ENCODE measurements at regions not wholly inside any gene's neighbourhood (a gene's known extent, or its start where the extent isn't known, plus 50 kb on each side); places are given as distances from the start of the nearest gene placed in this dataset.

DNA sequence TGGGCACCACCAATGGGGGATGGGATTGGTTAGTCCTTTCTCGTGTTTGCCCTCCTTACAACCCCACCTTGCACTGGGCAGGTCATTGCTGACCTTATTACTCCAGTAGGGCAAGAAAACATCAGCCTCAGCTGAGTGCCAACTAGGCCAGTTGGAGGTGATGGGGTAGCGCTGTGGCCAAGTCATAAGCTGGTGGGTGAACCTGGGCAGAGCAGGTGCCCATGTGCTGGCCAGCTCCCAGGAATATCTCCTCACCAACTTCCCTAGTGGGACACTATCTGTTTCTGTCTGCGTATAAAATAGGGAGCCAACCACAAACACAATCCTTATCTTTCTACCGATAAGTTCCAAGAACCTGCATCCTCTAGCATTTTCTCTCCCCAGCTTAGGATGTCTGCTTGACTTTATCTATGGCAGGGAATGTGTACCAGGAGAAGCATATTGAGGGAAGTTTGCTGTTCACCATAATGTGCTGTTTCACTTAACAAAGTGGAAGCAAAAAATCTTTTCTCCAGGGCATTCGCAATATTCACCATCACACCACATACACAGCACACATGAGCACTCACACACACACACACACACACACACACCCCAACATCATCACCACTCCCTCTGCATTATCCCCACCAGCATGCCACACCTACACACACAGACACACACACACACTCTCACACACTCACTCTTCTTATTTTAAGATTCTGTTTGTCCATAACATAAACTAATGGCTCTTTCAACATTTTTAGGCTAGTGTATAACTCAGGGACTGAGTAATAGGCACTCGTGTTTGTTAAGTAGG, 390.0 kb downstream of the ENC1 start:
- 0 out of 2 replicates have a peak, but pooled peaks cover 6% of the 10 kb centered on the region for H3K9me2 ChIP-seq (ENCODE audit: insufficient read depth)

More for the DNA sequence above, 390.0 kb downstream of the ENC1 start:
- no peak overlapping the region for H3K4me3 Mint-ChIP-seq
- Histone ChIP-seq H3K4me3 (no peak overlapping the region), H4K20me1 (replicated peaks; ENCODE audit: insufficient read depth) (no peaks in the 10 kb centered on the region), H3K4me1 (ENCODE audit: insufficient read depth) (0 out of 2 replicates have a peak, but pooled peaks cover 4% of the 10 kb centered on the region), H3F3A (replicated peaks; ENCODE audit: low read depth) (no peaks in the 10 kb centered on the region), H3K27me3 (ENCODE audit: insufficient read depth) (no peaks in the 10 kb centered on the region), H3K27ac (ENCODE audit: low read depth) (no peak overlapping the region), H3K4me2 (no peak overlapping the region), H3K79me2 (replicated peaks; ENCODE audit: insufficient read depth) (no peaks in the 10 kb centered on the region), H3K36me3 (ENCODE audit: insufficient read depth) (no peaks in the 10 kb centered on the region), H2AFZ (peak overlapping the region; percentile 47; the same call in 1 of the 2 replicates)
- ATAC-seq (no peak), DNase-seq (ENCODE audit: low spot score) (no peak)
- H3K36me3 Mint-ChIP-seq (ENCODE audit: low read depth): no peaks in the 10 kb centered on the region
- no peaks in the 10 kb centered on the region for H3K9me3 Mint-ChIP-seq
- H3K27me3 Mint-ChIP-seq (ENCODE audit: insufficient read depth, low read depth, poor library complexity): no peaks in the 10 kb centered on the region
- TF ChIP-seq POLR2AphosphoS5 (IDR thresholded peaks at IDR 0.05; ENCODE audit: low read depth): no peak
- TF ChIP-seq, protein P1, sequence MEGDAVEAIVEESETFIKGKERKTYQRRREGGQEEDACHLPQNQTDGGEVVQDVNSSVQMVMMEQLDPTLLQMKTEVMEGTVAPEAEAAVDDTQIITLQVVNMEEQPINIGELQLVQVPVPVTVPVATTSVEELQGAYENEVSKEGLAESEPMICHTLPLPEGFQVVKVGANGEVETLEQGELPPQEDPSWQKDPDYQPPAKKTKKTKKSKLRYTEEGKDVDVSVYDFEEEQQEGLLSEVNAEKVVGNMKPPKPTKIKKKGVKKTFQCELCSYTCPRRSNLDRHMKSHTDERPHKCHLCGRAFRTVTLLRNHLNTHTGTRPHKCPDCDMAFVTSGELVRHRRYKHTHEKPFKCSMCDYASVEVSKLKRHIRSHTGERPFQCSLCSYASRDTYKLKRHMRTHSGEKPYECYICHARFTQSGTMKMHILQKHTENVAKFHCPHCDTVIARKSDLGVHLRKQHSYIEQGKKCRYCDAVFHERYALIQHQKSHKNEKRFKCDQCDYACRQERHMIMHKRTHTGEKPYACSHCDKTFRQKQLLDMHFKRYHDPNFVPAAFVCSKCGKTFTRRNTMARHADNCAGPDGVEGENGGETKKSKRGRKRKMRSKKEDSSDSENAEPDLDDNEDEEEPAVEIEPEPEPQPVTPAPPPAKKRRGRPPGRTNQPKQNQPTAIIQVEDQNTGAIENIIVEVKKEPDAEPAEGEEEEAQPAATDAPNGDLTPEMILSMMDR (conservative IDR thresholded peaks at IDR 0.05; ENCODE audit: low read depth in 2 of 2): no peak
- TF ChIP-seq ZNF462 (CRISPR knock-in tag; IDR thresholded peaks at IDR 0.05): no peak
- no peak for TF ChIP-seq ZNF114 (CRISPR knock-in tag; IDR thresholded peaks at IDR 0.05)
- no peak for TF ChIP-seq ETS1 (IDR thresholded peaks at IDR 0.05)
- no peak for TF ChIP-seq NANOG (IDR thresholded peaks at IDR 0.05; ENCODE audit: borderline replicate concordance)
- no peak for TF ChIP-seq EZH2phosphoT487 (IDR thresholded peaks at IDR 0.05; ENCODE audit: unreplicated experiment)
- H3K27ac Mint-ChIP-seq: peak overlapping the region; percentile 7; the same call in 1 of the 2 replicates
- peaks cover 8% of the 10 kb centered on the region; the same call in 2 of the 3 replicates for H3K4me1 Mint-ChIP-seq

Data from GM23338 (cell line).